ENCODE measurements at regions not wholly inside any gene's neighbourhood (a gene's known extent, or its start where the extent isn't known, plus 50 kb on each side); places are given as distances from the start of the nearest gene placed in this dataset.

DNA sequence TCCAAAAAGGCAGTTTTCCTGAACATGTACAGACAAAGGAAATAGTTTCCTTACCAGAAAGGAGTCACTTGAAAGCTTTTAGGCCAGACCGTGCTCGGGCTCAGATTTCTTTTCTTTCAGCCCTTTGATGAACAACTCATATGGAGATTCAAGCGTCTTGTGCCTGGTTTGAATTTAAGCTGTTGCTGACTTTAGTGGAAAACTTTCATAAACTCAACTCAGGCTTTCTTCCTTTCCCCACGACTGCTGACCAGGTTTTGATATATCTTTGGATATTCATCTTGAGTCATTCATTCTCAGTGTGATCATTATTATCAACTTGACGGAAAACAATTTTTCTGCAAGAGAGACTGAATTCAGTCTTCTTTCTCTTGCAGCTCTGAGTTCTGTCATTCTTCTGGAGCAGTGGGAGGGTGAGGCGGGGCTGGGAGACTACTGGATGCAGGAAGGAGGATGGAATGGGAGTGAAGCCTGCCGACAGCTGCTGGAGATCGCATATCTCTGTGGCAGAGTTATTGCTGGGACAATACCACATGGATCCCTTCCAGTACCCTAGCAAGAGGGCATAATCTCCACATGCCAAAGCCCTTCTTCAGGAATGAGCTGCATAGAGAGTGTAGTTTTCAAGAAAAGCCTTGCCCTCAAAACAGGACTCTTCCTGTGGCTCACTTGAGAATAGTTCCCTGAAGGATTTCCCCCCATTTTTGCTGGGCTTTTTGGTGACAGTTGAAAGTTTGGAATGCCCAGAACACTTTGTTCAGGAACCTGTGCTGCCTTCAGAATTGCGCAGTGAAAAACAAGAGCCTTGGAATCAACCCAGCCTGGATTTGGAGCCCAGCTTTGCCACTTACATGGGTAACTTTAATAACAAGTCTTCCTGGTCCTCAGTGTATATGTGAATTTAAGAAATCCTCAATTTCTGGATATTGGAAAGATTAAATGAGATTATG is 364.4 kb downstream of the ZNF521 start:
- ATAC-seq, result peak; percentile 90
- TF ChIP-seq CSDC2 (CRISPR knock-in tag; IDR thresholded peaks at IDR 0.05) (no peak), ESRRG (CRISPR knock-in tag; IDR thresholded peaks at IDR 0.05) (no peak), ISL1 (CRISPR knock-in tag; IDR thresholded peaks at IDR 0.05) (no peak), ARNTL (CRISPR knock-in tag; IDR thresholded peaks at IDR 0.05; ENCODE audit: borderline replicate concordance, low read depth) (no peak), BACH2 (CRISPR knock-in tag; IDR thresholded peaks at IDR 0.05; ENCODE audit: borderline replicate concordance) (no peak)
- TF ChIP-seq, protein P1, sequence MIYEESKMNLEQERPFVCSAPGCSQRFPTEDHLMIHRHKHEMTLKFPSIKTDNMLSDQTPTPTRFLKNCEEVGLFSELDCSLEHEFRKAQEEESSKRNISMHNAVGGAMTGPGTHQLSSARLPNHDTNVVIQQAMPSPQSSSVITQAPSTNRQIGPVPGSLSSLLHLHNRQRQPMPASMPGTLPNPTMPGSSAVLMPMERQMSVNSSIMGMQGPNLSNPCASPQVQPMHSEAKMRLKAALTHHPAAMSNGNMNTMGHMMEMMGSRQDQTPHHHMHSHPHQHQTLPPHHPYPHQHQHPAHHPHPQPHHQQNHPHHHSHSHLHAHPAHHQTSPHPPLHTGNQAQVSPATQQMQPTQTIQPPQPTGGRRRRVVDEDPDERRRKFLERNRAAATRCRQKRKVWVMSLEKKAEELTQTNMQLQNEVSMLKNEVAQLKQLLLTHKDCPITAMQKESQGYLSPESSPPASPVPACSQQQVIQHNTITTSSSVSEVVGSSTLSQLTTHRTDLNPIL (CRISPR knock-in tag; IDR thresholded peaks at IDR 0.05; ENCODE audit: low read depth), result no peak

DNA sequence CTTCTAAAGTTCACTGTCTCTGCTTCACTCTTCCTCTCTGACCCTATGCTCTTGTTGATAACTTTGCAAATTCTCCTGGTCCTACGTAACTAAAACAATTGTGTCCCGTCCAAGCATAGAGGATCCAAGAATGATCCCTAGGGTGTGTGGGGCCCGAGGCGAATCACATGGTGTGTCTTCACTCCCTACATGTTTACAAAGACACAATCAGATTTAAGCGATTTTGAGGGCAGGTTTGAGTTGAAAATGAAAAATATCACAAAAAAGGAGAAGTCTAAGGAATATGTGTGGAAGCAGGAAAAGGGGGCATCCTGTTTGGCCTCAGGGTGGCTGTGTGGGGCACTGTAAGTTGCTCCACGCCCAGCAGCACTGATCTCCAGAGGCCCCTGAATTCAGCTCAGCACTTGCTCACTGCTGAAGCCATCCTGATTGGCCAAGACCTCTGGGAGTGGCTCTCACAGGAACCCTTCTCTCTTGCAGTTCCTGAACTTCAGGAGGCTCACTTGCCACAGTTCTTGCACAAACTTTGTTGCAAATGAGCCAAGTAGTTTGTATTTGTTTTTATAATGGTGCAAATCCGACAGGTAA is 363.6 kb downstream of the ZNF521 start:
- TF ChIP-seq ISL1 (CRISPR knock-in tag; IDR thresholded peaks at IDR 0.05), result no peak
- no peak for TF ChIP-seq ZNF8 (CRISPR knock-in tag; IDR thresholded peaks at IDR 0.05)
- TF ChIP-seq GLIS3 (CRISPR knock-in tag; IDR thresholded peaks at IDR 0.05), result no peak
- no peak for TF ChIP-seq ARNTL (CRISPR knock-in tag; IDR thresholded peaks at IDR 0.05; ENCODE audit: borderline replicate concordance, low read depth)
- TF ChIP-seq TCF4 (CRISPR knock-in tag; IDR thresholded peaks at IDR 0.05; ENCODE audit: borderline replicate concordance), result no peak
- TF ChIP-seq, protein P2, sequence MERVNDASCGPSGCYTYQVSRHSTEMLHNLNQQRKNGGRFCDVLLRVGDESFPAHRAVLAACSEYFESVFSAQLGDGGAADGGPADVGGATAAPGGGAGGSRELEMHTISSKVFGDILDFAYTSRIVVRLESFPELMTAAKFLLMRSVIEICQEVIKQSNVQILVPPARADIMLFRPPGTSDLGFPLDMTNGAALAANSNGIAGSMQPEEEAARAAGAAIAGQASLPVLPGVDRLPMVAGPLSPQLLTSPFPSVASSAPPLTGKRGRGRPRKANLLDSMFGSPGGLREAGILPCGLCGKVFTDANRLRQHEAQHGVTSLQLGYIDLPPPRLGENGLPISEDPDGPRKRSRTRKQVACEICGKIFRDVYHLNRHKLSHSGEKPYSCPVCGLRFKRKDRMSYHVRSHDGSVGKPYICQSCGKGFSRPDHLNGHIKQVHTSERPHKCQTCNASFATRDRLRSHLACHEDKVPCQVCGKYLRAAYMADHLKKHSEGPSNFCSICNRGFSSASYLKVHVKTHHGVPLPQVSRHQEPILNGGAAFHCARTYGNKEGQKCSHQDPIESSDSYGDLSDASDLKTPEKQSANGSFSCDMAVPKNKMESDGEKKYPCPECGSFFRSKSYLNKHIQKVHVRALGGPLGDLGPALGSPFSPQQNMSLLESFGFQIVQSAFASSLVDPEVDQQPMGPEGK (CRISPR knock-in tag; IDR thresholded peaks at IDR 0.05; ENCODE audit: borderline replicate concordance), result no peak
- TF ChIP-seq, protein P1 (CRISPR knock-in tag; IDR thresholded peaks at IDR 0.05; ENCODE audit: low read depth), result no peak
- TF ChIP-seq SNAI2 (CRISPR knock-in tag; IDR thresholded peaks at IDR 0.05), result no peak
- TF ChIP-seq, protein P3, sequence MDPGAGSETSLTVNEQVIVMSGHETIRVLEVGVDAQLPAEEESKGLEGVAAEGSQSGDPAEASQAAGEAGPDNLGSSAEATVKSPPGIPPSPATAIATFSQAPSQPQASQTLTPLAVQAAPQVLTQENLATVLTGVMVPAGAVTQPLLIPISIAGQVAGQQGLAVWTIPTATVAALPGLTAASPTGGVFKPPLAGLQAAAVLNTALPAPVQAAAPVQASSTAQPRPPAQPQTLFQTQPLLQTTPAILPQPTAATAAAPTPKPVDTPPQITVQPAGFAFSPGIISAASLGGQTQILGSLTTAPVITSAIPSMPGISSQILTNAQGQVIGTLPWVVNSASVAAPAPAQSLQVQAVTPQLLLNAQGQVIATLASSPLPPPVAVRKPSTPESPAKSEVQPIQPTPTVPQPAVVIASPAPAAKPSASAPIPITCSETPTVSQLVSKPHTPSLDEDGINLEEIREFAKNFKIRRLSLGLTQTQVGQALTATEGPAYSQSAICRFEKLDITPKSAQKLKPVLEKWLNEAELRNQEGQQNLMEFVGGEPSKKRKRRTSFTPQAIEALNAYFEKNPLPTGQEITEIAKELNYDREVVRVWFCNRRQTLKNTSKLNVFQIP (CRISPR knock-in tag; IDR thresholded peaks at IDR 0.05; ENCODE audit: borderline replicate concordance, low read depth), result no peak
- TF ChIP-seq ZNF70 (CRISPR knock-in tag; IDR thresholded peaks at IDR 0.05), result no peak
- no peak for TF ChIP-seq ESRRG (CRISPR knock-in tag; IDR thresholded peaks at IDR 0.05)
- TF ChIP-seq ZC3H10 (CRISPR knock-in tag; IDR thresholded peaks at IDR 0.05), result no peak
- TF ChIP-seq CSDC2 (CRISPR knock-in tag; IDR thresholded peaks at IDR 0.05), result no peak
- TF ChIP-seq ZNF565 (CRISPR knock-in tag; conservative IDR thresholded peaks at IDR 0.05; ENCODE audit: low read depth), result no peak
- TF ChIP-seq, protein P4, sequence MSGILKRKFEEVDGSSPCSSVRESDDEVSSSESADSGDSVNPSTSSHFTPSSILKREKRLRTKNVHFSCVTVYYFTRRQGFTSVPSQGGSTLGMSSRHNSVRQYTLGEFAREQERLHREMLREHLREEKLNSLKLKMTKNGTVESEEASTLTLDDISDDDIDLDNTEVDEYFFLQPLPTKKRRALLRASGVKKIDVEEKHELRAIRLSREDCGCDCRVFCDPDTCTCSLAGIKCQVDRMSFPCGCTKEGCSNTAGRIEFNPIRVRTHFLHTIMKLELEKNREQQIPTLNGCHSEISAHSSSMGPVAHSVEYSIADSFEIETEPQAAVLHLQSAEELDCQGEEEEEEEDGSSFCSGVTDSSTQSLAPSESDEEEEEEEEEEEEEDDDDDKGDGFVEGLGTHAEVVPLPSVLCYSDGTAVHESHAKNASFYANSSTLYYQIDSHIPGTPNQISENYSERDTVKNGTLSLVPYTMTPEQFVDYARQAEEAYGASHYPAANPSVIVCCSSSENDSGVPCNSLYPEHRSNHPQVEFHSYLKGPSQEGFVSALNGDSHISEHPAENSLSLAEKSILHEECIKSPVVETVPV (CRISPR knock-in tag; IDR thresholded peaks at IDR 0.05), result no peak
- no peak for TF ChIP-seq BACH2 (CRISPR knock-in tag; IDR thresholded peaks at IDR 0.05; ENCODE audit: borderline replicate concordance)
- no peak for TF ChIP-seq OSR1 (CRISPR knock-in tag; IDR thresholded peaks at IDR 0.05)
- no peak for TF ChIP-seq RARB (CRISPR knock-in tag; IDR thresholded peaks at IDR 0.05)
- no peak for TF ChIP-seq PPARA (CRISPR knock-in tag; IDR thresholded peaks at IDR 0.05; ENCODE audit: borderline replicate concordance)
- peak; percentile 10; the same call in 1 of the 3 replicates for ATAC-seq

All from SK-N-SH treated with all-trans-retinoic acid at 6 μM for 48 hours (cell line).